Transverse colon (tissue), 4 donors: ENCODE measurements at regions not wholly inside any gene's neighbourhood (a gene's known extent, or its start where the extent isn't known, plus 50 kb on each side); places are given as distances from the start of the nearest gene placed in this dataset.

Source experiments
- DNase-seq: peaks from one replicate; pipeline ENCODE4 v3.0.0-alpha.2; 2019
- H3K27ac ChIP-seq, 4 donors: fragments of 200-600 bp; sonication (generic); 2 replicates each; pipeline ENCODE4 v1.5.1; 2016 to 2018; ENCODE audit warnings: inconsistent platforms in 4 of 4
- H3K27me3 ChIP-seq: fragments of 200-600 bp; sonication (generic); 2 replicates; pipeline ENCODE4 v1.5.1; 2017; ENCODE audit warnings: inconsistent platforms
- H3K36me3 ChIP-seq, 4 donors: fragments of 200-600 bp; sonication (generic); 2 replicates each; pipeline ENCODE4 v1.5.1; 2017 to 2019; ENCODE audit warnings: inconsistent platforms in 4 of 4
- H3K4me1 ChIP-seq, 4 donors: fragments of 200-600 bp; sonication (generic); 2 replicates each; pipeline ENCODE4 v1.5.1; 2017 to 2020; ENCODE audit warnings: inconsistent platforms in 4 of 4
- H3K4me3 ChIP-seq, 4 donors: fragments of 200-600 bp; sonication (generic); 1 replicate in 1 of 4; 2 replicates in 3 of 4; pipeline versions ENCODE4 v1.5.1 to v1.6.1; 2017 to 2019; ENCODE audit warnings: inconsistent platforms in 4 of 4
- H3K9me3 ChIP-seq, 2 donors: fragments of 200-600 bp; sonication (generic); 2 replicates each; pipeline ENCODE4 v1.5.1; 2017 to 2019; ENCODE audit warnings: inconsistent platforms in 2 of 2
- EP300 ChIP-seq: sonication (generic); formaldehyde crosslinking; IDR thresholded peaks from one replicate; pipeline ENCODE4 v1.6.1; 2017; ENCODE audit warnings: antibody characterized with exemption, low read depth
- POLR2A ChIP-seq: fragments of 450-650 bp; IDR thresholded peaks from one replicate; pipeline ENCODE4 v1.6.1; 2016; ENCODE audit warnings: antibody characterized with exemption, mild to moderate bottlenecking, moderate library complexity
- POLR2AphosphoS5 ChIP-seq, 3 donors: sonication (generic); formaldehyde crosslinking; IDR thresholded peaks; one replicate each; pipeline ENCODE4 v1.6.1; 2016; ENCODE audit warnings: antibody characterized with exemption in 3 of 3
- WGBS, 2 donors: methylation state at CpG; one replicate each; pipeline ENCODE4 v1.1.5; 2018; ENCODE audit warnings: low coverage in 1 of 2; 5-methylcytosine and 5-hydroxymethylcytosine counted together
- in situ Hi-C, 4 donors: fragments of 200-750 bp; cut with MboI; loops; one replicate each; pipeline versions ENCODE4 v1.15.0 to v1.15.1; 2017; ENCODE audit warnings: low sequenced_read_pairs in 3 of 4, low pct_ligation_motif_present in 1 of 4, low pct_unique_long_range_greater_than_20kb in 1 of 4
- intact Hi-C: fragments of 100-400 bp; cut with DNase I; formaldehyde crosslinking; loops from one replicate; pipeline ENCODE4 v1.15.1; 2023; ENCODE audit warnings: low total_unique reads
- TF ChIP-seq, protein P1 (sequence below), 5 experiments: fragments of 200-600 bp in 3 of 5; fragments of 450-650 bp in 2 of 5; sonication (generic) in 3 of 5; IDR thresholded peaks; 1 replicate in 2 of 5; 2 replicates in 3 of 5; pipeline ENCODE4 v1.5.1; 2016 to 2017; ENCODE audit warnings: antibody characterized with exemption in 5 of 5, inconsistent platforms in 3 of 5, mild to moderate bottlenecking in 2 of 5, moderate library complexity in 1 of 5

DNA sequence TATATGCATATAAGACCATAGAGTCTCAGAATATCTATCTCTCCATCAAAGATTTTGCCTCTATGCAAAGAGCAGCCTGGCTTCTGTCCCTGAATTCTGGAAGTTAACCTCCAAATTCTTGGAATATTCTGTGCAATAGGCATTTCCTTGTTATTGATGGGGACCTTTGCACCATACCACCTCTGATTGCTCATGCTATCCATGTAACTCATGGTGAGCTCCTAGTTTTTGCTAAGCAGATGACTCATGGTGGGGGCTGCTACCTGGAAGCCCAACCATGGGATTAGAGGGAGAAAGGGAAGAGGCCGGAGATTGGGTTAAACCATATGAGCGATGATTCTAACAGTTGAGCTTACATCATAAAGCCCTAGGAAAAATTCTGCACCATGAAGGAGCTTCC, 310.2 kb upstream of the FIGN start:
- no peak for TF ChIP-seq POLR2A
- TF ChIP-seq EP300, result no peak
- TF ChIP-seq POLR2AphosphoS5 (IDR thresholded peaks at IDR 0.05), result no peak
- TF ChIP-seq, protein P1, sequence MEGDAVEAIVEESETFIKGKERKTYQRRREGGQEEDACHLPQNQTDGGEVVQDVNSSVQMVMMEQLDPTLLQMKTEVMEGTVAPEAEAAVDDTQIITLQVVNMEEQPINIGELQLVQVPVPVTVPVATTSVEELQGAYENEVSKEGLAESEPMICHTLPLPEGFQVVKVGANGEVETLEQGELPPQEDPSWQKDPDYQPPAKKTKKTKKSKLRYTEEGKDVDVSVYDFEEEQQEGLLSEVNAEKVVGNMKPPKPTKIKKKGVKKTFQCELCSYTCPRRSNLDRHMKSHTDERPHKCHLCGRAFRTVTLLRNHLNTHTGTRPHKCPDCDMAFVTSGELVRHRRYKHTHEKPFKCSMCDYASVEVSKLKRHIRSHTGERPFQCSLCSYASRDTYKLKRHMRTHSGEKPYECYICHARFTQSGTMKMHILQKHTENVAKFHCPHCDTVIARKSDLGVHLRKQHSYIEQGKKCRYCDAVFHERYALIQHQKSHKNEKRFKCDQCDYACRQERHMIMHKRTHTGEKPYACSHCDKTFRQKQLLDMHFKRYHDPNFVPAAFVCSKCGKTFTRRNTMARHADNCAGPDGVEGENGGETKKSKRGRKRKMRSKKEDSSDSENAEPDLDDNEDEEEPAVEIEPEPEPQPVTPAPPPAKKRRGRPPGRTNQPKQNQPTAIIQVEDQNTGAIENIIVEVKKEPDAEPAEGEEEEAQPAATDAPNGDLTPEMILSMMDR (IDR thresholded peaks at IDR 0.05), result no peak
- in situ Hi-C loops (no loop called here), intact Hi-C loops (no loop called here)
- Histone ChIP-seq H3K36me3 (no peaks in the 10 kb centered on the region), H3K4me3 (no peak overlapping the region), H3K9me3 (no peaks in the 10 kb centered on the region), H3K27ac (no peak overlapping the region), H3K4me1 (no peaks in the 10 kb centered on the region), H3K27me3 (no peaks in the 10 kb centered on the region)
- WGBS, 2 donors, result 62% methylated on average over 2 of the region's 2 CpGs; no CpG with 5 or more reads in 1 of the 2 donors
- no peak for DNase-seq

DNA sequence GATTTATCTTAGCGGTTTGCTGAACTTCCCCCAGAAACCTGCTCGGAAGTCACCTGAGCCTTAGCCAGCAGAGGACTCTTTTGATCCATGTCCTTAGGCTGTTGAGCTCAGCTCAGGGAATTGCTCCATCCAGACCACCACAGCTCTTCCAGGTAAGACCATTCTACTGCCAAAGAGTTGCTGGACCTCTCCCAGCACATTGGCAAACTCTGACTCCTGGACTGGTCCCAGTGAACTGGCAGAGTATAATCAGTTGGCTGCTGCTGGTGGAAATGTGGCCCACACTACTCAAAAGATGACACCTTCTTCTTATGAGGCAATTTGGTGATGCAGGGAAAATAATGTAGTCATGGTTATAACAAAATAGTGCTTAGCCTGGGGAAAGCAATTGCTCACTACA, 308.8 kb upstream of the FIGN start:
- Histone ChIP-seq H3K4me1 (no peaks in the 10 kb centered on the region), H3K27me3 (no peaks in the 10 kb centered on the region), H3K4me3 (no peak overlapping the region), H3K9me3 (no peaks in the 10 kb centered on the region), H3K36me3 (no peaks in the 10 kb centered on the region), H3K27ac (no peak overlapping the region)
- no peak for TF ChIP-seq POLR2AphosphoS5 (IDR thresholded peaks at IDR 0.05)
- no peak for TF ChIP-seq EP300
- no peak for TF ChIP-seq POLR2A
- TF ChIP-seq, protein P1 (IDR thresholded peaks at IDR 0.05), result no peak
- intact Hi-C loops (no loop called here), in situ Hi-C loops (no loop called here)
- 83 to 87% methylated on average over 1 to 2 of the region's 2 CpGs for WGBS, 2 donors
- no peak for DNase-seq

DNA sequence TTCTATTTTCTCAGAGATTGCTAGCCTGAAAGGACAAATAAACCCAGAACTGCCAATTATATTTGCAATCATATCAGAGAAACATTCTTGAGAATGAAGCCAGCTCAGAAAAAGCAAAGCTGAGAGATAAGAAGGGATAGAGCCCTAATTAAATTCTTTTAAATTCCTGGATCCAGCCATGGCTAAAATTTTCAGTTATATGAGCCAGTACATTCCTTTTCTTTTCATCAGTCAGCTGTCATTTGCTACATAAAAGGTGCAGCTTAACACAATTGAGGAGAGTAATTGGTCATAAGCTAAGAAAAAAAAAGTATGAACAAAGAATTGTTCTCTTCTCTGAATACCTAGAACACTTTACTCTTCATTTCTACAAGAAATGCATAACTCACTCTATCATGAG, 303.5 kb upstream of the FIGN start:
- no peak overlapping the region for H3K27ac ChIP-seq
- H3K27me3 ChIP-seq, result no peaks in the 10 kb centered on the region
- intact Hi-C loops (no loop called here), in situ Hi-C loops (no loop called here)
- H3K4me3 ChIP-seq, result no peak overlapping the region
- H3K36me3 ChIP-seq, result no peaks in the 10 kb centered on the region
- no peak for TF ChIP-seq EP300
- TF ChIP-seq POLR2AphosphoS5 (IDR thresholded peaks at IDR 0.05), result no peak
- TF ChIP-seq, protein P1 (IDR thresholded peaks at IDR 0.05), result no peak
- no peak for TF ChIP-seq POLR2A
- no peaks in the 10 kb centered on the region for H3K9me3 ChIP-seq
- DNase-seq, result no peak
- H3K4me1 ChIP-seq, result no peaks in the 10 kb centered on the region

DNA sequence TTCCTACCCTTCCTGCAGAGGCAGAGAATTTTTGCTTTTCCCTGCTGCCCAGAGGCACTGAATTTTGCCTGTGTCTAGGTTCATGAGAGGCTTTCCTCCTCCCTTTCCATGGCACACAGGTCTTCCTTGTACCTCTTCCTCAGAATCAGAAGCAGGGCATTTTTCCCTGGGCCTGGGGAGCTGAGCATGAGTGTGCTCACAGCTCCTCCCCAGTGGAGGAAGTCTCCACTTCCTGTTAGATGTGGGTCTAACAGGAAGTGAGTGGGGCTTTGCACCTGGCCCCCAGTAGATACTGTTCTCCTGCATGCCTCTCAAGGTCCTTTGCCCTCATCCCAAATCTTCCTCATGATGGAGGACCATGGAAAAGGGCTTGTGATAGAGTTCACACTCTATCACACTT, 297.2 kb upstream of the FIGN start:
- no peak overlapping the region for H3K4me3 ChIP-seq
- in situ Hi-C loops, result no loop called here
- intact Hi-C loops, result no loop called here
- TF ChIP-seq POLR2AphosphoS5 (IDR thresholded peaks at IDR 0.05) (no peak), POLR2A (no peak), EP300 (no peak)
- TF ChIP-seq, protein P1 (IDR thresholded peaks at IDR 0.05), result no peak
- H3K36me3 ChIP-seq, result no peaks in the 10 kb centered on the region
- H3K4me1 ChIP-seq, result no peaks in the 10 kb centered on the region
- H3K27ac ChIP-seq, result no peak overlapping the region
- no peaks in the 10 kb centered on the region for H3K9me3 ChIP-seq
- H3K27me3 ChIP-seq, result no peaks in the 10 kb centered on the region
- no peak for DNase-seq
